ENCODE measurements at regions not wholly inside any gene's neighbourhood (a gene's known extent, or its start where the extent isn't known, plus 50 kb on each side); places are given as distances from the start of the nearest gene placed in this dataset.

DNA sequence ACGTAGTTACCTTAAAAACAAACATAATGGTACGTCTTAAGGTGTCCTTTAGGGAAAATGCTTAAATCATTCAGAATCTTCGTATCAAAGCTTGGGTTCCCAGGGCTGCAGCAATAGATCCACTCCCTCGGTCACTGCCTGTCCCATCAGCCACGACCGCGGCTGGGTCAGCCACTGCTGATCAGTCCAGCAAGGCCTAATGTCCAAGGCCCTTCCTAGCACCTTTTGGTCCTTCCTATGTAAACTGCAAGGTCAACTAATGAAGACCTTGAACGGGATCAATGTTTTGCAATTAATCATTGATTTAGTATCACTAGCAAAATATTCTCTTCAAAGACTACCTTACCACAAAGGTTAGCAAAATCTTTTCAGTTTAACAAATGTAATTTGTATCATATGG, 122.2 kb upstream of the IGF1R start:
- TF ChIP-seq RBM15 (IDR thresholded peaks at IDR 0.05; ENCODE audit: insufficient read depth, low read length) = no peak
- TF ChIP-seq CHD1 (IDR thresholded peaks at IDR 0.05; ENCODE audit: low read length) = no peak
- no peak for TF ChIP-seq ZNF764 (CRISPR knock-in tag; IDR thresholded peaks at IDR 0.05; ENCODE audit: low read depth)
- TF ChIP-seq ZNF584 (CRISPR knock-in tag; IDR thresholded peaks at IDR 0.05; ENCODE audit: low read depth) = no peak
- TF ChIP-seq NR2C1 (IDR thresholded peaks at IDR 0.05) = no peak
- no peak for TF ChIP-seq NR2C1 (tag; IDR thresholded peaks at IDR 0.05)
- 2% methylated on average over 8 of the region's 8 CpGs for WGBS (ENCODE audit: insufficient coverage, low coverage, missing lambda C conversion rate)
- Histone ChIP-seq H2AFZ (ENCODE audit: low read depth, low read length) (no peak overlapping the region), H4K20me1 (replicated peaks; ENCODE audit: control insufficient read depth, insufficient read depth, low read length) (no peaks in the 10 kb centered on the region), H3K9ac (ENCODE audit: insufficient read depth in 1 of 2, low read depth in 2 of 2, low read length in 2 of 2) (no peak overlapping the region), H3K79me2 (ENCODE audit: control insufficient read depth, insufficient read depth, low read length) (no peaks in the 10 kb centered on the region), H3K4me1 (replicated peaks in 1 of 2; ENCODE audit: control insufficient read depth in 2 of 2, insufficient read depth in 2 of 2, low read length in 2 of 2) (no peaks in the 10 kb centered on the region), H3K9me1 (ENCODE audit: control insufficient read depth, insufficient read depth, low read length) (no peaks in the 10 kb centered on the region), H3K36me3 (ENCODE audit: control insufficient read depth, insufficient read depth, low read length) (no peaks in the 10 kb centered on the region), H3K4me3 (no peak overlapping the region), H3K9me3 (replicated peaks; ENCODE audit: control insufficient read depth, insufficient read depth, low read depth, low read length) (no peaks in the 10 kb centered on the region), H3K27me3 (ENCODE audit: control insufficient read depth in 2 of 2, insufficient read depth in 2 of 2, low read length in 2 of 2) (peaks cover 15 to 19% of the 10 kb centered on the region in 2 experiments; a peak in 4 of 5 replicates), H3K4me2 (ENCODE audit: insufficient read depth, low read length) (no peak overlapping the region), H3K27ac (ENCODE audit: extremely low read depth, low read depth, low read length) (no peak overlapping the region)
- no TSS peak for BruUV-seq (replicated peaks)
- no peak for ATAC-seq
- FAIRE-seq = no peak
- intact Hi-C loops (cut with micrococcal nuclease) (no loop called here), in situ Hi-C loops (cut with MboI) (no loop called here)
- POLR2A ChIA-PET = no interaction called here
- CTCF ChIA-PET (ENCODE audit: low intra/inter-chr PET ratio) = no interaction called here
- DNase-seq (ENCODE audit: extremely low read depth in 1 of 4, low spot score in 3 of 4) = no peak

DNA sequence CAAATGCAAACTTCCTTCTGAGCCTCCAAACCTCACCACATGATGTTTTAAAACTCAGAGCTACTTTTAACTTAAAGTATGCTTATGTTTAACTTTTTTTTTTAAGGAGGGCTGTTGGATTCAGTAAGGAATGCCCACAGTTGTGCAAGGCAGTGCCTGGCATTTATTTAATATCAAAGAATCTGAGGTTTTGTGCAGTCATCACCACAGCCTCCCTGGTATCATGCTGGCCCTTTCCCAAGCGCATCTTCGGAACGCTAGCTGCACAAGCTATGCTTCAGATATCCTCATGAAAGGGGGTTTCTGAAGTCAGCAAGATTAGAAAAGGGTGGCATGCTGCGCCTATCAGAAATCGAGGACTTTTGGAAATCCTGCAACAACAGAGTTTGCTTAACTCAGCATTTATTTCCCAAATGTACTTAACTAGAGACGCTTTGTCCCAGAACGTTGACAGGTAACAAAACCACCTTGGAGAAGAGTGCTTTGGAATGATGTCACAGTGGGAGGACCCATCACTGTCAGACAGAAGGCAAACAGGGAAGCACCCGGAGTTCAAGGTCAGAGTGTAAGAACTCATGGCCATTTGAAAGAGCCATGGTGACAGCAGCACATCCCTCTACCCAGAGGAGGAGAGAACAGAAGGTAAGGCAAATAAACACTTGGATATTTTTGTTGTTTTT, 120.2 kb upstream of the IGF1R start:
- H3K9me1 ChIP-seq (ENCODE audit: control insufficient read depth, insufficient read depth, low read length) = no peaks in the 10 kb centered on the region
- in situ Hi-C loops (cut with MboI) = no loop called here
- H4K20me1 ChIP-seq (replicated peaks; ENCODE audit: control insufficient read depth, insufficient read depth, low read length) = no peaks in the 10 kb centered on the region
- FAIRE-seq (no peak), ATAC-seq (no peak), DNase-seq (ENCODE audit: extremely low read depth in 1 of 4, low spot score in 3 of 4) (no peak)
- H3K4me1 ChIP-seq (replicated peaks in 1 of 2; ENCODE audit: control insufficient read depth in 2 of 2, insufficient read depth in 2 of 2, low read length in 2 of 2) = no peaks in the 10 kb centered on the region
- H3K9ac ChIP-seq (ENCODE audit: insufficient read depth in 1 of 2, low read depth in 2 of 2, low read length in 2 of 2) = no peak overlapping the region
- H3K9me3 ChIP-seq (replicated peaks; ENCODE audit: control insufficient read depth, insufficient read depth, low read depth, low read length) = no peaks in the 10 kb centered on the region
- no peak overlapping the region for H2AFZ ChIP-seq (ENCODE audit: low read depth, low read length)
- POLR2A ChIA-PET = no interaction called here
- 0% methylated on average over 8 of the region's 8 CpGs for WGBS (ENCODE audit: insufficient coverage, low coverage, missing lambda C conversion rate)
- H3K36me3 ChIP-seq (ENCODE audit: control insufficient read depth, insufficient read depth, low read length) = no peaks in the 10 kb centered on the region
- no TSS peak for BruUV-seq (replicated peaks)
- H3K79me2 ChIP-seq (ENCODE audit: control insufficient read depth, insufficient read depth, low read length) = no peaks in the 10 kb centered on the region
- H3K27me3 ChIP-seq (ENCODE audit: control insufficient read depth in 2 of 2, insufficient read depth in 2 of 2, low read length in 2 of 2) = peaks cover 15 to 19% of the 10 kb centered on the region in 2 experiments; a peak in 4 of 5 replicates
- H3K4me3 ChIP-seq = no peak overlapping the region
- CTCF ChIA-PET (ENCODE audit: low intra/inter-chr PET ratio) = no interaction called here
- H3K27ac ChIP-seq (ENCODE audit: extremely low read depth, low read depth, low read length) = no peak overlapping the region
- intact Hi-C loops (cut with micrococcal nuclease) = no loop called here
- TF ChIP-seq ZNF766 (CRISPR knock-in tag; conservative IDR thresholded peaks at IDR 0.05) (no peak), ZNF316 (IDR thresholded peaks at IDR 0.05) (peak; percentile 53)
- H3K4me2 ChIP-seq (ENCODE audit: insufficient read depth, low read length) = no peak overlapping the region
